KMS-11 (cell line): ENCODE measurements at regions not wholly inside any gene's neighbourhood (a gene's known extent, or its start where the extent isn't known, plus 50 kb on each side); places are given as distances from the start of the nearest gene placed in this dataset.

Experiments used
- H2AFZ ChIP-seq: fragments of 200-600 bp; sonication (generic); 2 replicates; pipeline ENCODE4 v1.6.1; 2016; ENCODE audit warnings: antibody characterized with exemption, mixed run types, low read depth
- H3K27ac ChIP-seq: fragments of 200-600 bp; sonication (generic); 2 replicates; pipeline ENCODE4 v1.6.1; 2016; ENCODE audit warnings: mild to moderate bottlenecking, mixed run types
- H3K27me3 ChIP-seq: fragments of 200-600 bp; sonication (generic); 2 replicates; pipeline ENCODE4 v1.6.1; 2017; ENCODE audit warnings: mild to moderate bottlenecking, low read depth, mixed run types, moderate library complexity; ENCODE audit not compliant: insufficient read depth
- H3K36me3 ChIP-seq: fragments of 200-600 bp; sonication (generic); 2 replicates; pipeline ENCODE4 v1.6.1; 2017; ENCODE audit warnings: mild to moderate bottlenecking, mixed run types; ENCODE audit not compliant: insufficient read depth
- H3K4me1 ChIP-seq: fragments of 200-600 bp; sonication (generic); 2 replicates; pipeline ENCODE4 v1.6.1; 2016; ENCODE audit warnings: mild to moderate bottlenecking, low read depth, mixed run types; ENCODE audit not compliant: poor library complexity, severe bottlenecking
- H3K4me2 ChIP-seq: fragments of 200-600 bp; sonication (generic); 2 replicates; pipeline ENCODE4 v1.7.0; 2016; ENCODE audit warnings: mild to moderate bottlenecking, mixed run types
- H3K4me3 ChIP-seq: fragments of 200-600 bp; sonication (generic); IDR thresholded peaks from 2 replicates; pipeline ENCODE4 v1.6.1; 2017; ENCODE audit warnings: low read depth, low read length, mixed read lengths; ENCODE audit not compliant: insufficient read depth
- H3K79me2 ChIP-seq: fragments of 200-600 bp; sonication (generic); 2 replicates; pipeline ENCODE4 v1.6.1; 2016; ENCODE audit warnings: low read depth, mixed run types; ENCODE audit not compliant: insufficient read depth
- H3K9ac ChIP-seq: fragments of 200-600 bp; sonication (generic); 2 replicates; pipeline ENCODE4 v1.6.1; 2016; ENCODE audit warnings: mild to moderate bottlenecking, mixed run types
- H4K20me1 ChIP-seq: fragments of 200-600 bp; sonication (generic); 2 replicates; pipeline ENCODE4 v1.6.1; 2016; ENCODE audit warnings: mild to moderate bottlenecking, mixed run types; ENCODE audit not compliant: insufficient read depth
- CTCF ChIP-seq: fragments of 200-600 bp; sonication (generic); conservative IDR thresholded peaks from 2 replicates; pipeline ENCODE4 v1.6.1; 2017; ENCODE audit warnings: low read depth, mild to moderate bottlenecking, antibody characterized with exemption, low read length, moderate library complexity, mixed read lengths

GRCh38 chr9:90033028-90033650 lies 428.3 kb downstream of the GADD45G start:
- Histone ChIP-seq H3K4me2 (no peak overlapping the region), H3K27ac (no peak overlapping the region), H2AFZ (no peak overlapping the region), H4K20me1 (no peaks in the 10 kb centered on the region), H3K4me1 (no peaks in the 10 kb centered on the region), H3K9ac (no peak overlapping the region), H3K27me3 (no peaks in the 10 kb centered on the region), H3K4me3 (no peak overlapping the region), H3K79me2 (no peaks in the 10 kb centered on the region), H3K36me3 (no peaks in the 10 kb centered on the region)
- no peak for TF ChIP-seq CTCF

- Histone ChIP-seq H3K4me2 (no peak overlapping the region), H2AFZ (no peak overlapping the region), H3K4me3 (no peak overlapping the region), H4K20me1 (no peaks in the 10 kb centered on the region), H3K27ac (no peak overlapping the region), H3K9ac (no peak overlapping the region), H3K36me3 (no peaks in the 10 kb centered on the region), H3K4me1 (no peaks in the 10 kb centered on the region), H3K79me2 (no peaks in the 10 kb centered on the region), H3K27me3 (no peaks in the 10 kb centered on the region)
- no peak for TF ChIP-seq CTCF
Observed at GRCh38 chr9:90034071-90034470, 429.3 kb downstream of the GADD45G start.

- H3K4me3 ChIP-seq, result no peak overlapping the region
- H2AFZ ChIP-seq, result no peak overlapping the region
- no peaks in the 10 kb centered on the region for H3K4me1 ChIP-seq
- no peaks in the 10 kb centered on the region for H3K27me3 ChIP-seq
- H3K79me2 ChIP-seq, result no peaks in the 10 kb centered on the region
- H3K9ac ChIP-seq, result no peak overlapping the region
- no peak overlapping the region for H3K27ac ChIP-seq
- H3K36me3 ChIP-seq, result no peaks in the 10 kb centered on the region
- no peaks in the 10 kb centered on the region for H4K20me1 ChIP-seq
- no peak for TF ChIP-seq CTCF
- H3K4me2 ChIP-seq, result no peak overlapping the region
Observed at GRCh38 chr9:90035471-90035870, 430.7 kb downstream of the GADD45G start.

- Histone ChIP-seq H3K4me2 (no peak overlapping the region), H3K9ac (no peak overlapping the region), H3K4me1 (no peaks in the 10 kb centered on the region), H3K4me3 (no peak overlapping the region), H2AFZ (no peak overlapping the region), H4K20me1 (no peaks in the 10 kb centered on the region), H3K27me3 (no peaks in the 10 kb centered on the region), H3K27ac (no peak overlapping the region), H3K79me2 (no peaks in the 10 kb centered on the region), H3K36me3 (no peaks in the 10 kb centered on the region)
- no peak for TF ChIP-seq CTCF
Observed at GRCh38 chr9:90037146-90037797, 432.5 kb downstream of the GADD45G start.
